Stimulated activated CD8-positive, alpha-beta memory T cell treated with anti-CD3 and anti-CD28 coated beads, Interleukin-15, amount 100 ng/mL, for 1 hour (primary cell): ENCODE measurements at regions not wholly inside any gene's neighbourhood (a gene's known extent, or its start where the extent isn't known, plus 50 kb on each side); places are given as distances from the start of the nearest gene placed in this dataset.
"Not testable (repeated sequence)": the region's sequence is repeated elsewhere in the genome, so short reads cannot be mapped to it uniquely, and the experiment has no call there.

Experiments used
- DNase-seq: peaks from one replicate; pipeline ENCODE4 v3.0.0-alpha.2; 2020; ENCODE audit warnings: low read depth

- no peak for DNase-seq
These were observed 113.7 kb upstream of the PDE10A start for GRCh38 chr6:165776691-165777090.

DNA sequence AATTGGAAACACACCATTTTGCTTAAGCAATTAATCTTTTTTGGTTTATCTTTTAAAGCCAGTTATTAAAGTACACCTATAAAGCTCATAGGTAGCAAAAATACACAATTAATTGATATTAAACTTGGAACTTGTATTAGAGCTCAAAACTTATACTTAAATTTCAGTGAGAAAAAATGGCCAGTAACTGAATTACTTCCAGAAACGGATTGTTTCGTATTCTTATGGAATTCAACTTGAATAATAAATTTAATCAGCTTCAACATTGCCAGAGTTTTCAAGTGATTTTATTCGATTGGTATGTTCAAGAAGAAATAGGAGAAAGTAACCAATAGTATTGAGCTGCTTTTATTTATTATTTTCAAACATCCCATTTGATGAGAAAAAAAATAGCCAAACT, 112.7 kb upstream of the PDE10A start:
- no peak for DNase-seq

DNA sequence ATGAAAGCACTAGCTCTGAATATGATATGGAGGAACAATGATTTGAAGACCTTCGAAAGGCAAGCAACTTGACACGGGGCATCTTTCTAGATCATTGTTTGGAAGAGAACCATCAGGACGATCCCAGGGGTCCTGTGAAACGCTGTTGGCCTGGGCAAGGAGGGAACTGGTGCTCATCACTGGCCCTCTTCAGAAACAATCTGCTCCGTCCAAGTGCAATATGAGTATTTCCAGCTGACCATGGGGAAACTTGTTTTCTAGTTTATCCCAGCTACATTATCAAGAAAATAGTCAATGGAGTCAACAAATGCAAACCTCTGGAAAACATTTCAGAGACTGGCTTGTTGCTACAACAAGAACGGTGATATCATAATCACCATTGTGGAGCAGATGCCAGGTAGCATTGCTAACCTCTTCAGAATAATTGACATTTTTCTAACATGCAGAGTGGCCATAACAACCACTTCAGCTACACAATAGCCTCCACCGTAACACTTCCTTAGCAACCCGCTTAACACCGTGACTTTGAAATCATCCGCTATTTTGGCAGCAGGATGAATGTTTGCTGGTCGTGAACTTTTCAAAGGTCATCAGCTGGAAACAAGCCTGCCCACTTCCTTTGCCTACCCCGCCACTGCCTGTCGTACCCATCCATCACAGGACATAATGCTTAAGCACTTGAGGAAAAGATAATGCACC, 112.0 kb upstream of the PDE10A start:
- no peak for DNase-seq

DNA sequence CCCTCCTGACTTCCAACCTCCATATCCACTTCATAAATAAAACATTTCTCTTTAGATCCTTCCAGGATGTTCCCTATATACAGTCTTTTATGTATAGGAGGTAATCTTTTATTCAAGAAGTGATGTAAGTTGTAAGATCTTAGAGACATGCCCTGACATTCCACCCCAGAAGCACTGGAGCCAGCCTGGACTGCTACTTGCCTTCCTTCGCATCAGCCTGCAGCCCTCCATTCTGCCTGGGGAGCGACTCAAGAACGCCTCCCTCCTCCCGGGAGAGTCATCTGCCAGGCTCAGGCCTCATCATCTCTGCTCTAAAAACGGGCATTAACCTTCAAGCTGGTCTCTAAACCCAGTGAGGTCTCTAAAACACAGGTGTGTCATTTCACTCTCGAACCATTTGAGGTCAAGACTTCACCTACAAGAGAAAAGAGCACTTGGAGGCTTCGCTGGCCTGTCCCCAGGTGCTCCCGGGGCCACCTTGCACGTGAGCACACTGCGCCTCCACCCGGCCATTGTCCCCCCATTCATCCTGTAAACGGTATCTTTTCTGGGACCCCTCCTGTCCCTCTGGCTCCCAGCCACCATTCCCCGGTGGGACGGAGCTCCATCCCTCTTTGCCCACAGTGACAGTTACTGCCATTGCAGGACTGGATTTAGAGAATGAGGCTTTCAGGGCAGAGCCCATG, 107.5 kb upstream of the PDE10A start:
- DNase-seq, result no peak

GRCh38 chr6:165769884-165770283, 106.8 kb upstream of the PDE10A start:
- DNase-seq, result no peak

GRCh38 chr6:165769401-165769800, 106.4 kb upstream of the PDE10A start:
- no peak for DNase-seq

DNA sequence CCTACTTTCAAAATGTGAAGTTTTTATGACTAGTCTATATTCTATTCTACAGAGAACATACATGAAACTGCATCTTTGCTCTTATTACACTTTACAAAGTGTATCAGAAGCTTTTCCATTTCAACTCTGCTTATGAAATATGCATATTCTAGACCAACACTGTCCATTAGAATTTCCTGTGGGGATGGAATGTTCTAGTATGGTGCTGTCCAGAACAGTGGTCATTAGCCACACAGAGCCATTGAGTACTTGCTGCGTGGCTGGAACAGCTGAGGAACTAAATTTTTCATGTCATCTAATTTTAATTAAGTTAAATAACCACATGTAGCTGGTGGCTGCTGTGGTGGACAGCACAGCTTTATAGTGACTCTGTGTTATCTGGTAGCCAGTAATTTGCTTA, 105.9 kb upstream of the PDE10A start:
- no peak for DNase-seq

- DNase-seq, result no peak
These were observed 104.2 kb upstream of the PDE10A start for GRCh38 chr6:165767228-165767627.

DNA sequence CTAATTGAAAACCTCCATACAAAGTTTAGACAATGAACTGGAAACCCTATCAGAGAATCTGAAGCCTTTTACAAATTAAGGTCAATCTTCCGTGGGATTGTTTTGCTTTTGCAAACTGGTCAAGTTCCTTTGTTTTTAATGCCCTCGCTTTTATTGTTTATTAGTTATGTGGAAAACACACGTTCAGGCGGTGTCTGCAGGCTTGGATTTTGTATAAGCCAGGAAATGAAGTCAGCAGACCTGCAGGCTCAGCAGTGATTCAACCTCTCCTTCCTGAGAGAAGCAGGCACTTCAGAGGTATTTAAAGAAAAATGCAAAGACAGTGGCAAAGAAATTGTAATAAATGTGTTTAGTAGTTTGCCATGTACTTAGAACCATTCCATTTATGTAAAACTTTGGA, 103.4 kb upstream of the PDE10A start:
- DNase-seq, result no peak

- no peak for DNase-seq
These were observed 103.0 kb upstream of the PDE10A start for GRCh38 chr6:165766026-165766425.

DNA sequence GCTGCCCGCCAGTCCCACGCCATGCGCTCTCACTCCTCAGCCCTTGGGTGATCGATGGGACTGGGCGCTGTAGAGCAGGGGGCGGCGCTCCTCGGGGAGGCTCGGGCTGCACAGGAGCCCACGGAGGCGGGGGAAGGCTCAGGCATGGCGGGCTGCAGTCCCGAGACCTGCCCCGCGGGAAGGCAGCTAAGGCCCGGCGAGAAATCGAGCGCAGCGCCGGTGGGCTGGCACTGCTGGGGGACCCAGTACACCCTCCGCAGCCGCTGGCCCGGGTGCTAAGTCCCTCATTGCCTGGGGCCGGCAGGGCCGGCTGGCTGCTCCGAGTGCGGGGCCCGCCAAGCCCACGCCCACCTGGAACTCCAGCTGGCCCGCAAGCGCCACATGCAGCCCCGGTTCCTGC, 102.2 kb upstream of the PDE10A start:
- DNase-seq, result not testable (repeated sequence)

DNA sequence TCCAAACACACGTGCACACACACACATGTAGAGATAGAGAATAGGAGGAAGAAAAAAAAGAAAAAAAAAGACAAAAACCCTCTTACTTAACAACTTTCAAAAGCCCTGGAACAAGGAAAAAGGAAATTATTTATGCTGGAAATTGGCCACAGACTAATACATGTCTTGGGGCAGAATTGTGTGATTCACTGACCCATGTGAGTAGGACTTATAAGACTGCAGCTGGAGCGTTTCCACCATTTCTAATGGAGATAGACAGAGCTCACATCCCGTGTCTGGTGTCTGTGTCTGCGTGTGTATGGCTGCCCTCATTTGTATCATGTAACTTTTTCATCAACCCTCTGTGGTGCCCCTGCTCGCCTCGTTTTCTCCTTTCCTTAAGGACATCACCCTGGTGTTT, 99.8 kb upstream of the PDE10A start:
- DNase-seq, result no peak

DNA sequence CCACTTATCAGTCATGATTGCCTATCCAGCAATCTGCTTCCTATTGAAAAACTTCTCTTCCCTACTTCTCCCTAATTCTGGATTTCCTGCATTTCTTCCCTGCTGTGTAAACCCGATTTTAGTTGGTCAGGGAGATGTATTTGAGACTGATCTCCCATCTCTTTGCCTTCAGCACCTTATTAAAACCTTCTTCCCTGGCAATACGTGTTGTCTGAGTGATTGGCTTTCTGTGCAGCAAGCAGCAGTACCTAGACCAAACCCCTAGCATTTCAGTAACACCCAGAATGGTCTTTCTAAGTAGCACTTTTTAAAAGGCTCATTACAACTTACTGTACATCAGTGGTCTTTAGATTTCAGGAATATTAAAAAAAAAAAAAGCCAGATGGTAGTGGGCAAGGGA, 99.1 kb upstream of the PDE10A start:
- no peak for DNase-seq

GRCh38 chr6:165760803-165761185, 97.8 kb upstream of the PDE10A start:
- no peak for DNase-seq

DNA sequence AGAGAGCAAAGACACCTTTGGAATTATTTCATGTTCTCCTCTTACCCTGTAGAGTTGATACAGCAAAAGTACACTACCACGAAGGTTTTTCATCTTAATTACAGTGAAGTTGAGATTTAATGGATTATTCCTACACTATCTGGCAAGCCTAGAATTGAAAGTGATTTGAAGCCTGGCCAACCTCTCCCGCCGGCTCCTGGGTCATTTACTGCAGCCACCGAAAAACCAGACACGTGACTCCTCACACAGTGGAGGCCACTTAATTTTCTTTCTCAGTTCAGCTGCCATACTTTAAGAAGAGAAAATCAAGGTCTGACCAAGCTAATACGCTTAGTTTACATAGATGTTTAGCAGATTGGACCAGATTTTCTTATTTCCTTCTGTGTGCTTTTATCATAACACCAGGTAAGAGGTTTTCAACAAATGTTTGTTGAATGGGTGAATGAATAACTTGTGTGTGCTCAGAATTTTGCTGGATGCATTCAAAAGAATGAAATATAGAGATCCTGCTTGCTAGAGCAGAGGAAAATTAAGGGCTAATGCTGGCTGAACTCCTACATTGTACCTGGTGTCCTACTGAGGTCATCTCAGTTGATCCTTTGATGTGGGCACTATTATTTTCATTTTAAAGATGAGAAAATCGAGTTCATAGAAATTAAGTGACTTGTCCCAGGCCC, 97.2 kb upstream of the PDE10A start:
- no peak for DNase-seq

GRCh38 chr6:165758441-165758840, 95.4 kb upstream of the PDE10A start:
- DNase-seq, result no peak

DNA sequence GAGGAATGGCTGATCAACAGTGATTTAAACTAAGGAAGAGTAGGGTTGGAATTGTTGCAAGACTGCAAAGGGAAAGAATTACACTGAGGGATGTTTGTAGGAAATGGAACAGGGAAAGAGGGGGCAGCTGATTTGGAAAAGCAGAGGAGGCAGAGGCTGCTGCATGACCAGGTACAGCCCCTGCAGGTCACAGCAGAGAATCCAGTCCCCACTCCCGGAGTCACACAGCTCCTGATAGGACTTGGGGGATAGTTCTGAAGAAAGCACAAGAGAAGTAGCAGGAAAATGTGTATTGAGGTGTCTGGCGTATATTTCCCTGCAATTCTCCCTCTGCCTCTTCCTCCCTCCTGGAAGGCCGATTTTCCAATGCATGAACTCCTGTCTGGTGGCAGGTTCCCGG, 92.5 kb upstream of the PDE10A start:
- DNase-seq, result no peak

DNA sequence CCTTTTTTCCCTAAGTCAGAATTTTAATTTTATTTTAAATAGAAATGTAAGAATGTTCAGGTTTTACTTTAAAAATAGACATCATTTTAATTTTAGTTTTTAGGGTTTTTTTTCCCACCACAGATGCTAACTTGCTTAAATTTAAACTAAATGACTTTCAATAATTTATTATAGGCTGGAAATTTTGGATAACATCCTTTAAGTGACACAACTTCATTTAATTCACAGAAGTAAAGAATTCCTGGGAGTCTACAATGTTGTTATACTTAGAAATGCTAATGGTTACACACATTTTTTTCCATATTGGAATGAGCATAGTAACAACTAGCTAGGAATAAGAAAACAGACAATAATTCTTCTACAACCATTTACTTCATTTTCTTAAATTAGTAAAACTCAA, 90.5 kb upstream of the PDE10A start:
- no peak for DNase-seq

GRCh38 chr6:165752451-165752850, 89.4 kb upstream of the PDE10A start:
- DNase-seq, result no peak

DNA sequence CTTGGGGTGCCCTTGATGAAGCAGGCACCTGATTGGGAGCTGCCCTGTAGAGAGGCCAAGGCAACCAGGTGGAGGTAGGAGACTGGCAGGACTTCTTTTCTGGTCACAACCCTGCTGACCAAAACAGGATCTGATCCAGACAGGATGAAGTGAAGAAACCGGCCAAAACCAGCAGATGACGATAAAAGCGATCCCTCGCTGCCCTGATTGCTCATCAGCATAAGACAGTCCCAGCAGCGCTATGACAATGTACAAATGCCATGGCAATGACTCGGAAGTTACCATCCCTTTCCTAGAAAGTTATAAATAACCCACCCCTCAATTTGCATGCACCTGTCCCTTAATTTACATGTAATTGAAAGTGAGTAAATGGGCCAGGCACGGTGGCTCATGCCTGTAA, 88.4 kb upstream of the PDE10A start:
- no peak for DNase-seq

GRCh38 chr6:165749163-165749562, 86.1 kb upstream of the PDE10A start:
- no peak for DNase-seq

- DNase-seq, result no peak
These were observed 85.3 kb upstream of the PDE10A start for GRCh38 chr6:165748390-165748789.

- DNase-seq, result no peak
These were observed 84.9 kb upstream of the PDE10A start for GRCh38 chr6:165747963-165748362.

GRCh38 chr6:165746331-165746730, 83.3 kb upstream of the PDE10A start:
- no peak for DNase-seq
